CD4-positive, alpha-beta T cell (primary cell): ENCODE measurements at regions not wholly inside any gene's neighbourhood (a gene's known extent, or its start where the extent isn't known, plus 50 kb on each side); places are given as distances from the start of the nearest gene placed in this dataset.
"Not testable (repeated sequence)": the region's sequence is repeated elsewhere in the genome, so short reads cannot be mapped to it uniquely, and the experiment has no call there.

Experiments
- ATAC-seq: fragments of 200-7000 bp; cut with Tn5 transposase; one replicate; pipeline ENCODE4 v1.10.0; 2022; ENCODE audit warnings: mild to moderate bottlenecking; ENCODE audit not compliant: poor library complexity
- CTCF ChIA-PET: fragments of 350-600 bp; sonication (Branson Sonifier 250); formaldehyde crosslinking; loops from one replicate; lab custom pipeline; 2021; ENCODE audit warnings: antibody characterized with exemption, inconsistent platforms; lab: Charles Lee
- POLR2A ChIA-PET: fragments of 350-600 bp; sonication (Branson Sonifier 250); formaldehyde crosslinking; loops from one replicate; lab custom pipeline; 2021; ENCODE audit warnings: antibody characterized with exemption, inconsistent platforms; lab: Charles Lee
- DNase-seq, 14 experiments: peaks; one replicate each; pipeline ENCODE4 v3.0.0-alpha.2; 2013 to 2020; ENCODE audit warnings: mixed read lengths in 2 of 14
- H3K27ac ChIP-seq, 2 donors: one replicate each; pipeline versions ENCODE4 v1.5.1 to v1.7.0; 2013; ENCODE audit warnings: low read length in 2 of 2, low read depth in 1 of 2, mild to moderate bottlenecking in 1 of 2
- H3K27me3 ChIP-seq, 2 experiments: 1 replicate in 1 of 2; 2 replicates in 1 of 2; pipeline versions ENCODE4 v1.6.1 to v1.7.0; 2013; ENCODE audit warnings: low read length in 2 of 2, control low read depth in 1 of 2, mild to moderate bottlenecking in 1 of 2, moderate library complexity in 1 of 2; ENCODE audit not compliant: insufficient read depth in 2 of 2, control insufficient read depth in 1 of 2
- H3K36me3 ChIP-seq: one replicate; pipeline ENCODE4 v1.6.1; 2013; ENCODE audit warnings: low read length, control low read depth; ENCODE audit not compliant: insufficient read depth
- H3K4me1 ChIP-seq: one replicate; pipeline ENCODE4 v1.6.1; 2013; ENCODE audit warnings: low read length, control low read depth; ENCODE audit not compliant: insufficient read depth
- H3K4me3 ChIP-seq: one replicate; pipeline ENCODE4 v1.5.1; 2013; ENCODE audit warnings: mild to moderate bottlenecking, low read length, moderate library complexity
- H3K9me3 ChIP-seq, 2 experiments: 1 replicate in 1 of 2; 2 replicates in 1 of 2; pipeline versions ENCODE4 v1.6.1 to v1.7.0; 2013; ENCODE audit warnings: low read length in 2 of 2, mild to moderate bottlenecking in 2 of 2, control low read depth in 1 of 2, moderate library complexity in 1 of 2; ENCODE audit not compliant: control insufficient read depth in 1 of 2, insufficient read depth in 1 of 2
- H3K27ac Mint-ChIP-seq: one replicate; pipeline ENCODE4 v1.8.0; 2020; ENCODE audit warnings: mixed read lengths
- H3K27me3 Mint-ChIP-seq: one replicate; pipeline ENCODE4 v1.8.0; 2021; ENCODE audit warnings: mixed read lengths
- H3K36me3 Mint-ChIP-seq: one replicate; pipeline ENCODE4 v1.8.0; 2021; ENCODE audit warnings: low read depth, mixed read lengths
- H3K4me1 Mint-ChIP-seq: one replicate; pipeline ENCODE4 v1.8.0; 2021; ENCODE audit warnings: low read depth, mixed read lengths
- H3K4me3 Mint-ChIP-seq: one replicate; pipeline ENCODE4 v1.8.0; 2020; ENCODE audit warnings: mild to moderate bottlenecking, mixed read lengths
- H3K9me3 Mint-ChIP-seq: one replicate; pipeline ENCODE4 v1.8.0; 2020; ENCODE audit warnings: mixed read lengths
- intact Hi-C, 2 experiments: fragments of 100-400 bp; cut with DNase I in 1 of 2; cut with micrococcal nuclease in 1 of 2; formaldehyde crosslinking; loops; one replicate each; pipeline versions ENCODE4 v1.15.1 to v1.9.0; 2023 to 2025; cut with DNase I, micrococcal nuclease
- TF ChIP-seq, protein P1 (sequence below): fragments of 200-600 bp; IDR thresholded peaks from one replicate; pipeline ENCODE4 v1.8.0; 2022; ENCODE audit warnings: antibody characterized with exemption, mild to moderate bottlenecking

DNA sequence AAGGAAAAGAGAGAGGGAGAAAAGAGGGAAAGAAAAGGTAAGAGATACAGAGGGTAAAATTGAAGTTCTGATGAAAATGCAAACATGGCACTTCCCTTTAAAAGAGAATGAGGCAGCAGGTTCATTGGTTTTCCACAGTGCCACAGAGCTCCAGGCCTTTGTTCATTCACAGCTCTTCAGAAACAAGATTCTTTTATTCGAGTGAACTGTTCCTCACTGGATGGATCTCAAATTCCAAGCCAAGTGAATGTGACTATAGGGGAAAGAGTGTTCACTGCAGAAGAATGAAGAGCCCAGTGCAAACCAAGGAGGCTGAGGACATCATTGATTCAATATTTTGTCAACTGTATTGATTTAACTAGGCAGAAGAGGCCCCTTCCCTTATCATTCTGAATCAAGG lies 280.3 kb upstream of the PROK2 start:
- no peak overlapping the region for H3K4me3 ChIP-seq
- H3K4me1 Mint-ChIP-seq = no peaks in the 10 kb centered on the region
- H3K27ac Mint-ChIP-seq = no peak overlapping the region
- no peaks in the 10 kb centered on the region for H3K36me3 Mint-ChIP-seq
- no peaks in the 10 kb centered on the region for H3K27me3 Mint-ChIP-seq
- no peaks in the 10 kb centered on the region for H3K36me3 ChIP-seq
- no peak overlapping the region for H3K27ac ChIP-seq
- POLR2A ChIA-PET = no interaction called here
- H3K27me3 ChIP-seq = no peaks in the 10 kb centered on the region
- intact Hi-C loops = no loop called here
- peaks cover 0 to 5% of the 10 kb centered on the region in 2 experiments for H3K9me3 ChIP-seq
- CTCF ChIA-PET = no interaction called here
- H3K4me1 ChIP-seq = no peaks in the 10 kb centered on the region
- H3K9me3 Mint-ChIP-seq = peaks cover 6% of the 10 kb centered on the region
- DNase-seq (no peak), ATAC-seq (no peak)
- TF ChIP-seq, protein P1, sequence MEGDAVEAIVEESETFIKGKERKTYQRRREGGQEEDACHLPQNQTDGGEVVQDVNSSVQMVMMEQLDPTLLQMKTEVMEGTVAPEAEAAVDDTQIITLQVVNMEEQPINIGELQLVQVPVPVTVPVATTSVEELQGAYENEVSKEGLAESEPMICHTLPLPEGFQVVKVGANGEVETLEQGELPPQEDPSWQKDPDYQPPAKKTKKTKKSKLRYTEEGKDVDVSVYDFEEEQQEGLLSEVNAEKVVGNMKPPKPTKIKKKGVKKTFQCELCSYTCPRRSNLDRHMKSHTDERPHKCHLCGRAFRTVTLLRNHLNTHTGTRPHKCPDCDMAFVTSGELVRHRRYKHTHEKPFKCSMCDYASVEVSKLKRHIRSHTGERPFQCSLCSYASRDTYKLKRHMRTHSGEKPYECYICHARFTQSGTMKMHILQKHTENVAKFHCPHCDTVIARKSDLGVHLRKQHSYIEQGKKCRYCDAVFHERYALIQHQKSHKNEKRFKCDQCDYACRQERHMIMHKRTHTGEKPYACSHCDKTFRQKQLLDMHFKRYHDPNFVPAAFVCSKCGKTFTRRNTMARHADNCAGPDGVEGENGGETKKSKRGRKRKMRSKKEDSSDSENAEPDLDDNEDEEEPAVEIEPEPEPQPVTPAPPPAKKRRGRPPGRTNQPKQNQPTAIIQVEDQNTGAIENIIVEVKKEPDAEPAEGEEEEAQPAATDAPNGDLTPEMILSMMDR = no peak
- H3K4me3 Mint-ChIP-seq = no peak overlapping the region

DNA sequence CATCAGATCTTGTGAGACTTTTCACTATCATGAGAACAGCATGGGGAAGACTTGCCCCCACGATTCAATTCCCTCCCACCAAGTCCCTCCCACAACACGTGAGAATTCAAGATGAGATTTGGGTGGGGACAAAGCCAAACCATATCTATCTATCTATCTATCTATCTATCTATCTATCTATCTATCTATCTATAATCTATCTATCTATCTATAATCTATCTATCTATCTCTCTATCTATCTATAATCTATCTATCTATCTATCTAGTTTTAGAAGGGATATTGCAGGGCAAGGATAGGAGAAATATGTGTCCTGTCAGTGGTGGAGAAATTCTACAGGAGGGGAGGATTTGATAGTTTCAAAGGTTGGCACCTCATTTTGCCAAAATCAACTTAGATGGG lies 279.8 kb upstream of the PROK2 start:
- H3K4me1 ChIP-seq, H3K4me3 Mint-ChIP-seq, H3K27me3 ChIP-seq, intact Hi-C loops, CTCF ChIA-PET, H3K36me3 ChIP-seq, DNase-seq, POLR2A ChIA-PET, H3K9me3 ChIP-seq, H3K9me3 Mint-ChIP-seq, H3K27ac Mint-ChIP-seq, H3K27ac ChIP-seq, ATAC-seq, H3K36me3 Mint-ChIP-seq, H3K4me3 ChIP-seq, H3K4me1 Mint-ChIP-seq, H3K27me3 Mint-ChIP-seq: not testable (repeated sequence)

DNA sequence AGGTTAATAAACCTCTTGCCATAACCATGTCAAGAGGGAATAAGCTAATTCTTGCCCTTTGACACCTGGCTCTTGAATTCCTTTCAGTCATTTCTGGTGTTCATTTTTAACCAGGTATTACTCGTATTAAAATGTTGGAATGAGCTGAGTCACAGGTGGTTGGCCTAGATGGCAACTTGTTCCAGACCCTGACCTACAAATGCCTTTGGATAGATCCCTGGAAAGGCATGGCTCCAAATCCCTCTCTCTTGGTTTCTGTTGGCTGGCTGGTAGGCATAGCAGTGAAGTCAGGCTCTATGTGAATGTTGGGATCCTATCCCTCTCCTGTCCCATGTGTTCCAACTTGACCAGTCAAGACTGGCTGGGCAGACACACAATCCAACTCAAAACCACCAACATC lies 277.1 kb upstream of the PROK2 start:
- Mint-ChIP-seq H3K36me3 (no peaks in the 10 kb centered on the region), H3K27ac (no peak overlapping the region), H3K4me3 (no peak overlapping the region), H3K27me3 (no peaks in the 10 kb centered on the region), H3K4me1 (no peaks in the 10 kb centered on the region), H3K9me3 (peaks cover 6% of the 10 kb centered on the region)
- TF ChIP-seq, protein P1 = no peak
- H3K4me3 ChIP-seq = no peak overlapping the region
- intact Hi-C loops = no loop called here
- ChIA-PET CTCF (no interaction called here), POLR2A (no interaction called here)
- H3K4me1 ChIP-seq = no peaks in the 10 kb centered on the region
- H3K36me3 ChIP-seq = no peaks in the 10 kb centered on the region
- no peak for ATAC-seq
- no peak for DNase-seq
- H3K27ac ChIP-seq = no peak overlapping the region
- no peaks in the 10 kb centered on the region for H3K27me3 ChIP-seq
- H3K9me3 ChIP-seq = peaks cover 0 to 5% of the 10 kb centered on the region in 2 experiments

DNA sequence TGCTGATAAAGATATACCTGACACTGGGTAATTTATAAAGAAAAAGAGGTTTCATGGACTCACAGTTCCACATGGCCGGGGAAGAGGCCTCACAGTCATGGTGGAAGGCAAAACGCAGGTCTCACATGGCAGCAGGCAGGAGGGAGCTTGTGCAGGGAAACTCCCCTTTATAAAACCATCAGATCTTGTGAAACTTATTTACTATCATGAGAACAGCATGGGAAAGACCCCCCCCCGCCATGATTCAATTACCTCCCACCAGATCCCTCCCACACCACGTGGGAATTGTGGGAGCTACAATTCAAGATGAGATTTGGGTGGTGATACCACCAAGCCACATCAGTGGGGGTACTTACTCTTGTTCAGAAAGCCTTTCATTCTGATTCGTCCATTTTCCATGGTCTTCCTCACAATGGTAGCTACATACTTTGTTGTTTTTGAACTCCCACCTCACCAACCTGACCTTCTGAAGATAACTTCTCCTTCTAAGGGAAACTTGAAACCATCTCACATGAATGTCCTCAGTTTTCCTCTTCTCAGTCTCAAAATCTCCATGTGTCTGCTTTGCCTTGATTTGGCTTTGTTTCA lies 275.6 kb upstream of the PROK2 start:
- Histone ChIP-seq H3K27me3 (no peaks in the 10 kb centered on the region), H3K36me3 (no peaks in the 10 kb centered on the region), H3K4me1 (no peaks in the 10 kb centered on the region), H3K9me3 (peaks cover 0 to 5% of the 10 kb centered on the region in 2 experiments), H3K27ac (no peak overlapping the region), H3K4me3 (no peak overlapping the region)
- Mint-ChIP-seq H3K9me3 (peaks cover 6% of the 10 kb centered on the region), H3K4me1 (no peaks in the 10 kb centered on the region), H3K36me3 (no peaks in the 10 kb centered on the region), H3K4me3 (no peak overlapping the region), H3K27ac (no peak overlapping the region), H3K27me3 (no peaks in the 10 kb centered on the region)
- TF ChIP-seq, protein P1 = no peak
- ATAC-seq (no peak), DNase-seq (no peak)
- CTCF ChIA-PET = no interaction called here
- POLR2A ChIA-PET = no interaction called here
- intact Hi-C loops = no loop called here
